Kidney tubule cell (primary cell): ENCODE measurements at regions not wholly inside any gene's neighbourhood (a gene's known extent, or its start where the extent isn't known, plus 50 kb on each side); places are given as distances from the start of the nearest gene placed in this dataset.

ENCODE experiments used
- DNase-seq: peaks from one replicate; pipeline ENCODE4 v3.0.0-alpha.2; 2018; ENCODE audit warnings: low spot score

- DNase-seq: no peak
Observed at GRCh38 chr7:10122551-10123100, 851.0 kb upstream of the PHF14 start.

GRCh38 chr7:10128748-10129147 lies 844.9 kb upstream of the PHF14 start:
- no peak for DNase-seq

- DNase-seq: no peak
Observed at GRCh38 chr7:10138087-10138854, 835.4 kb upstream of the PHF14 start.

GRCh38 chr7:10146271-10146670 lies 827.4 kb upstream of the PHF14 start:
- DNase-seq: no peak

GRCh38 chr7:10156972-10157371 lies 816.7 kb upstream of the PHF14 start:
- peak; percentile 5 for DNase-seq

DNA sequence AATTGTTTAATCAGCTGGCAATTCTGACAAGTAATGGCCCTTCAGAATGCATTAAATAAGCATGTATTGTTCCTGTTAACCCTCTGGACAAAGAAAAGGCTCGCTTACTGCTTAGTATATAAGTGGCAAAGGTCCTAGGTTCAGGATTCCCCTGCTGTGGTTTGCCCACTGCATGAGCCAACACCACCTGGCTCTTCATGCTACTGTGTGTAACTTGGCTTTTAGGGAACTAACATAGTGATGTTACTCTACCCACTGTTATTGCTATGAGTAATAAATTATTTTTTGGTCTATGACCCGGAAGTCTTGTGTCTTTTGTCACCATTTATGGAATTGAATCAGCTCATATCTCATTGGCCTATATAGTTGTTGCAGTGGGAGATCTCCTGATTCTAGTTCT lies 791.7 kb upstream of the PHF14 start:
- no peak for DNase-seq

DNA sequence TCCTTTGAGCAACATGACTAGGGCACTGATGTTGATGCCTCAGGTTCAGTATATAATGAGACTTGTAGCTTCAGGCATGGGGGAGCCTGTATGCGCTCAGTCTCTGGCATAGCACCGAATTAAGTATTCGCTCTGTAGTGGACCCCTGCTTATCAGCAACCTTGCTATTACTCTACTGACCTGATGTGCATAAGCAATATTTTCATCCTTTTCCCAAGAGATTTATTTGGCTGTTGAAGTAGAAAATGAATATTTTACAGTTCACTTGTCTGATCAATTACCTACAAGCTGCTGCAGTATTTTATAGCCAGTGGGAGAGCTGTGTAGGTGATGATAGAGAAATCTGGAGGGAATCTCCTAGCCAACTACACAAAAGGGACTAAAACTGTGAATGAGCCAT lies 781.6 kb upstream of the PHF14 start:
- DNase-seq: no peak

DNA sequence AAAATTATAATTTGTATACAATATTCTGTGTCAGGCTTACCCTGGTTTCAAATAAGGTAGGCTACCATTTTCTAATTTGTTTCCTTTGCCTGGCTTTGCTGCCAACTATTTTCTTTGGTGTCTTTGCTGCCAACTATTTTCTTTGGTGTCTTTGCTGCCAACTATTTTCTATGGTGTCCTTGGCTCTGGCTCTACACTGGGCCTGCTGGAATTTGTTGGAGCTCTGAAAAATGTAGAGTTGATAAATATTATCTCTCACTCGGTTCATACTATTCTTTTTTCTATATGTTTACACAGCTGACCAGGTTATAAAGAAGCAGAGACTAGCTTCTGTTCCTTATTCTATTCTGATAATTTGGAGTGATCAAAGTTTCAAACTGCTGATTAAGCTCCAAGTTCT lies 768.0 kb upstream of the PHF14 start:
- no peak for DNase-seq

GRCh38 chr7:10210000-10210399 lies 763.7 kb upstream of the PHF14 start:
- no peak for DNase-seq

DNA sequence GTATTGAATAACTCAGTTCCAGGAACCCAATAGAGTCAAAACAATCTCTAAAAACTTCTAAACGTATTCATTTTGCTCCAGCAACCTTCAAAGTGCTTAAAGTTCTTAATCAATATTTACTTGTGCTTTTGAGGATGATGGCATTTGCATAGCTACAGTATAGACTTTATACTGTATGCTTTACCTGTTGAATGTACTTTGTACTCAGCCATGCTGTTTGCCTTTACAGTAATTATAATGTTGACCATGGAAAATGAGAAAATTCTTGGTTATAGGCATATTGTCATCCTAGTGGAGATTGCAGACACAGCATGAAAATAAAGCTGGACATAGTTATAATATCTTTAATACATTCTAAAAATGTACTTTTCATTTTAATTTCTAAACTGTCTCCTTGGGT lies 762.7 kb upstream of the PHF14 start:
- DNase-seq: no peak

GRCh38 chr7:10211861-10212260 lies 761.8 kb upstream of the PHF14 start:
- DNase-seq: no peak

- DNase-seq: no peak
Observed at GRCh38 chr7:10212649-10213048, 761.0 kb upstream of the PHF14 start.

DNA sequence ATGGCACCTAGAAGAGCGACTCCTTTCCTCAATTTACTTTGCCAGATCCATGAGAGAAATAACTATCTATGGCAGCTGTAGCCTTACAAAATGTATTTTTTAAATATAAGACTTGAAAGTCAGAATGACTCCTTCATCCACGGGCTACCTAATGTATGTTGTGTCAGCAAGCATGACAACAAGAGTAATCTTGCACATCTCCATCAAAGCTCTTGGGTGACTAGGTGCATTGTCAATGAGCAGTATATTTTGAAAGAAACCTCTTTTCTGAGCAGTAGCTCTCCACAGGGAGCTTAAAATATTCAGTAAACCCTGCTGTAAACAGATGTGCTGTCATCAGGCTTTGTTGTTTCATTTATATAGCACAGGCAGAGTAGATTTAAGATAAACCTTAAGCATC lies 757.2 kb upstream of the PHF14 start:
- DNase-seq: no peak

GRCh38 chr7:10221084-10221483 lies 752.6 kb upstream of the PHF14 start:
- no peak for DNase-seq

DNA sequence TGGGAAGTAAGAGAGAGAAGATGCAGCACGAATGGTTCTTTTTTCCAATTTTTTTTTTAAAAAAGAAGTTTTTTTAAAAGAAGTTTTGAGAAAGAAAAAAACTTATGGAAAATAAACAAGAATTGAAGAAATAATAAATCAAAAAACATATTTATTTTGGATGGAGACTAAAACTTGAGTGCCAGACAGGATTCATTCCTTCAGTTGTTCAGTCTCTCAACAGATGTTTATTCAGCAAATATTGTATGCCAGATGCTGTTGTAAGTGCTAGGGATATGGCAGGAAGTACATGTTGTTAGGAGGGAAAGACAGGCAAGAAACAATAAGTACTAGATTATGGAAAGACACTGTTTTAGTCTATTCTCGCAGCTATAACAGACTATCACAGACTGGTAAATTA lies 750.7 kb upstream of the PHF14 start:
- DNase-seq: no peak

- no peak for DNase-seq
Observed at GRCh38 chr7:10225275-10225674, 748.4 kb upstream of the PHF14 start.

- peak; percentile 9 for DNase-seq
Observed at GRCh38 chr7:10237306-10237705, 736.4 kb upstream of the PHF14 start.

- no peak for DNase-seq
Observed at GRCh38 chr7:10238641-10239040, 735.0 kb upstream of the PHF14 start.

GRCh38 chr7:10239695-10240345 lies 733.9 kb upstream of the PHF14 start:
- no peak for DNase-seq

GRCh38 chr7:10245406-10245805 lies 728.3 kb upstream of the PHF14 start:
- no peak for DNase-seq

DNA sequence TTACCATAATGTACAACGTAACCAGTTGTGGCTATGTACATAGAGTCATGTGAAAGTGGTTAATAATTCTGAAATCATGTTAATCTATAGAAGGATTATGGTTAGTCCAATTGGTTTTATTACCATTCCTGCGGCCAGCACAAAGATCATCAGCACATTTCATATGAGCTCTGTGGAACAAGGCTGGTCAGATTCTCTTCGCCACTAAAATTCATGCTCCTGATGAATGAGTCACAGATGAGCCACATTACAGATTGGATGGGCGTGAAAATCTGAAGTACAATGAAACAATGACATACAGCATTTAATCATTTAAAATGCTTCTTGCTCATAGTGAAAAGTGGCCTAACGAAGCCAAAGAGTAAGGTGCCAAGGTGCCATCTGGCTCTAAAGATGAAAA lies 716.2 kb upstream of the PHF14 start:
- DNase-seq: no peak

- no peak for DNase-seq
Observed at GRCh38 chr7:10266976-10267375, 706.7 kb upstream of the PHF14 start.

- DNase-seq: no peak
Observed at GRCh38 chr7:10268034-10268433, 705.6 kb upstream of the PHF14 start.

DNA sequence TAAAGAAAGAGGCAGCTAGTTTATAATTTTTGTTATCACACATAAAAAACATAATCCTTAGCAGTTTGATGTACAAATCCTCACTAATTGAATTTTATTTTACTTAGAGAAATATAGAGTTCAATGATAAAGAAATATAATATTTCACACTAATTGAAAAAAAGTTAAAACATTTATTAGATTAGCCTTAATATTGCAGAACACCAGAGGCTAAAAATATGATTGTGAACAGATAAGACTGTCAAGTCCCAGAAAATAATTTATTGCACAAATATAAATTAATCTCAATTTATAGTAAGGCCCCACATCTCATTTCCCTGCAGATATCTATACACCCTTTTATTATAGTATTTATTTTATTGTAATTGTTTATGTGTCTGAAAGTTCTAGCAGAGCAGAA lies 690.8 kb upstream of the PHF14 start:
- DNase-seq: no peak
